Activated gamma-delta T cell (primary cell): ENCODE measurements at regions not wholly inside any gene's neighbourhood (a gene's known extent, or its start where the extent isn't known, plus 50 kb on each side); places are given as distances from the start of the nearest gene placed in this dataset.

ENCODE experiments used
- DNase-seq: peaks from one replicate; lab custom pipeline; 2025; lab: John Stamatoyannopoulos, UW

- no peak for DNase-seq
These were observed 610.2 kb downstream of the ANXA1 start for GRCh38 chr9:73761905-73762304.

GRCh38 chr9:73773896-73774295 is 622.2 kb downstream of the ANXA1 start:
- no peak for DNase-seq

GRCh38 chr9:73775757-73776156 is 624.1 kb downstream of the ANXA1 start:
- no peak for DNase-seq

DNA sequence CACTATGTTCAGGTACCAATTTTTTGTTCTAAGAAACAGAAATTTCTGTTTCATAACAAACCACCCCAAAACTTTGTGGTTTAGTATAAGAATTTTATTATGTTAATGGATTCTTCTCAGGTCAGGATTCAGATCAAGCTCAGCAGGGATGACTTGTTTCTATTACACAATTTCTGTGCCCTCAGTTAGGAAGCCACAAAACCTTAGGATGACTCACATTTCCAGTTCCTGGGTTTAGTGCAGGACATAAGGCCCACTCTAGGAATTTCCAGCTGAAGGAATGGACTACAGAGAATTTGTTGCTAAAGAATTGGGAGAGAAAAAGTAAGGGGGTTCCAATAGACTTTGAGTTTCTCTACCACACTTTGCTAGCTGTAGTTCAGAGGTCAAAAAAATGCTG is 629.3 kb downstream of the ANXA1 start:
- no peak for DNase-seq

- DNase-seq = no peak
These were observed 630.5 kb downstream of the ANXA1 start for GRCh38 chr9:73782166-73782565.

DNA sequence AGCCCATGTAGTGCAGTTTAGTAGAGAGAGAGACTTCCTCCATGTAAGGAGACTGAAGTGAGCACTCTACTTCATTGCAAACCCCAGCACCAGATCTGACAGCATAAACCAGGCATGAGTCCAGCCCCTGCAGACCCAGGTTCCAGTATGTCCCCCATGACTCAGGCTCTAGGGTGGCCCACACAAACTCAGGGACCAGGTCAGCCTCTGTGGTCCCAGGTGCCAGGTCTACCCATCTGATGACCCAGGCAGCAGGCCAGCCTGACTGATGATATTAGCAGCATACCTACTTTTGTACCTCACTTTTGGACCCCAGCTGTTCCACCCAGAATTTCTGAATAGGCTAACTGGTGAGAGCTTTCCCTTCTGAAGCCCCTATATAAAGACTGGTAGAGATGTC is 647.8 kb downstream of the ANXA1 start:
- no peak for DNase-seq

DNA sequence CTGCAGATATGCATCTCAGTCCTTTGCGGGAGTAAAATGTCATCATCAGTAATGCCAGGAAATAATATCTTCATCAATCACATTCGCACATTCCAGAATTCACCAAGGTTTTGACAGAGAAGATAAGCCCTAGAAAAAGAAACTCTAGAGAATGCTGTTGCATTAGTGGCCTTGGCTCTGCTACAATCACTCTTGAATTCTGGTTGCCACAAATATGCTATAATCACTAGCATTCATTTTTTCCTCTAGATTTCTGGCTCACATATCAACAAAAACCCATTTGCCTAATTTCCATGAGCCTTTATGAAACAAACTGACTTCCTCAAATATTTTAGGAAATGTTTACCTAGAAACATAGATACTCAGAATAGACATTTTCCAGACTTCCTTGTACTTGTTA is 653.4 kb downstream of the ANXA1 start:
- DNase-seq = no peak

- DNase-seq = no peak
These were observed 654.3 kb downstream of the ANXA1 start for GRCh38 chr9:73805853-73806458.

GRCh38 chr9:73806876-73807275 is 655.2 kb downstream of the ANXA1 start:
- DNase-seq = no peak

GRCh38 chr9:73807952-73808351 is 656.3 kb downstream of the ANXA1 start:
- no peak for DNase-seq

- no peak for DNase-seq
These were observed 659.0 kb downstream of the ANXA1 start for GRCh38 chr9:73810585-73811215.

DNA sequence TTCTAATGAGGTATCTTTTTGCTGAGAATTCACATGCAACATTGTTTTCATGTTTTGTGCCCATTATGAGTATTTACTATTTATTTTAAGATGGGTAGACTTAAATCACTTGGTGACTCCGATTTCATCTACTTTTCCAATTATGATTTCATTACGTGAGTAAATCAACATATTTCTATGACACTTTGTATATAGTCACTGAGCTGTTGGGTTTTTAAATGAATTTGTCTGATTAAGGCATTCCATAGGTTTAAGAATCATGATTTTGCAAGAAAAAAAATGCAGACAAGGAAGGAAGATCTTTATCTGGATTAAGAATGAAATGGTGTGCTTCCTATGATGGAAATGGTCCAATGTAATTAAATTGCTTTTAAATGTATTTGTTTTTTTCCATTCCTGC is 661.9 kb downstream of the ANXA1 start:
- no peak for DNase-seq

- no peak for DNase-seq
These were observed 665.2 kb downstream of the ANXA1 start for GRCh38 chr9:73816905-73817304.

GRCh38 chr9:73824671-73825070 is 672.5 kb upstream of the RORB start:
- DNase-seq = no peak

DNA sequence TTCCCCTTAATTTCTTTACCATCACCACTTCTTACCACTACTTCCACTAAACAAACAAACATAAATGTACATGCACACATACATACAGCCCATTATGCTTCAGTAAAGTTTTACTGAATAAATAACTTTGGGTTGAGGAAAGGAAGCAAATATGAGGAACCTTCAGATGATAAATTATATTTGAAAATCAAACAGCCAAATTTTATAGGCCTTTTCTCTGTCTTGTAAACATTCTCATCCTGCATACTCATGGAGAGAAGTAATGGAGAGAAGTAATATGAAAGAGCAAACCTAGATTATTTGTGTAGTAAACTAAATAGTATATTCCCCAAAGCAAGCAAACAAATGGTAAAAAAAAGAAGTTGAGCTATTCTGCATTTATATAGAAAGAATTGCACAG is 658.3 kb upstream of the RORB start:
- no peak for DNase-seq

DNA sequence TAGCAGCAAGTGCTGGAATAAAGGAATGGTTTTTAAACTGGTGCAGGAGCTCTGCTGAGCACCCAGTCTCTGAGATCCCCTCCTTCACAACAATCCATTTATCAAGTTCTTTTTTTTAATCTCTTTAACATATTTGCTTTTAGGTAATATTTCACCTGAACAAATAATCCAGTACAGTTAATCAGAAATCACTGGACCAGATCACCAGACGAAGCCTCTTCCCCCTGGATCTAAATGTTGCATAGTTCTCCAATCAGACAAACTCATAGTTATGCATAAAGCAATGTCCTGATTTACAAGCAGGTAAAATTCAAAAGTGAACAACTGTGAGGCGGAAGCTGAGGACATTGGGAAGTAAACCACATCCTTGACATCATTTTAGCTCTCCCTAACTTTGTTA is 657.7 kb upstream of the RORB start:
- no peak for DNase-seq

DNA sequence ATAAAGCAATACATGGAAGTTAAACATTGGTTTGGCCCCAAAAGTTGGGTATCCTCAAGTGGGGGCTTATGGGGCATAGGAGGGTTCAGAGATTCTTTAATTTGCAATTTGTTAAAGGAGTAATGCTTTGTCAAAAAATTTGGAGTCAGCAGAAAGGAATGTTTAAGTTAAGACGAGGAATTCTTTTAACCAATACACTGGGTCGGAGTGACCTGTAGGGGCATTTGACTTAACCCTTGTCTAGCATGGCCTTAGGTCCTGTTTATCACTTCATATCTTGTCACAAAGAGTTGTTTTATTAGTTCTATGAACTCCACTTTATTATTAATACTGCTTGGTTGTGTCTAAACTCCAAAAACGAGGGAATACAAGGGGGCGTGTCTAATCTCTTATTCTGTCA is 656.1 kb upstream of the RORB start:
- no peak for DNase-seq

DNA sequence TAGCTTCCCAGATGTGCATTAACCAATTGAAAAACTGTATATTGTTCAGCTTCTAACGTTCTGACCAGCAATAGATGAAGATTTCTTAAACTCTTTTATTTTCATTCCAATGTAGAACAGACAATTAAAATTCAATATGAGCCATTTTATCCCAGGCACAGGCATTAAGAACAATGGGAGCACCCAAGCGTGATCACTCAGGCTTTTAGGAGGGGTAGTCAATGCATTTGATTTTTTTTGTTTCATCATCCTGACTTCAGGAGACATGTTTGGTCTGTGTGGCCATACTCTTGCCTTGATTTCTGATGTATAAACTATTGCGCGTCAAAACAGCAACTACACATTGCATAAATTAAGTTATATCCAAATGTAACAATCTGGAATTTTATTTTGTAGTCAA is 653.0 kb upstream of the RORB start:
- DNase-seq = no peak

DNA sequence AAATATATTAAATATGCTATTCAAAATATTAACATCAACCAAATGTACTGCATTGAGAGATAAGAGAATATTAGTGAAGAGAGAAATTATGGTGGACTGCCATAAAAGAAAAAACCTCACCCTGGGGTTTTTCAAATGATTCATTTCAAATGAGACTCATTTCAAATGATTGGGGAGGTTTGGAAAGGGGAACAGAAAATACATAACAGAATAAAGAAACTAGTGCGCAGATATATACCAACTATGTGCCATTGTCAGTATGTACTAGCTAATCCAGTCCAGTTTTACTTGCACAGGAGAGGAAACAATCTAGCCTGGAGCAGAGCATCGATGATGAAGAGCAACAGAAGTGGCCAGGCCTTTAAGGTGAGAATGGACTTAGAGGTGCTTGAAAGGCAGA is 651.6 kb upstream of the RORB start:
- no peak for DNase-seq

GRCh38 chr9:73845954-73846690 is 651.0 kb upstream of the RORB start:
- DNase-seq = no peak

GRCh38 chr9:73847536-73847935 is 649.6 kb upstream of the RORB start:
- DNase-seq = no peak

GRCh38 chr9:73853549-73853948 is 643.6 kb upstream of the RORB start:
- DNase-seq = no peak

- no peak for DNase-seq
These were observed 641.9 kb upstream of the RORB start for GRCh38 chr9:73855206-73855605.

DNA sequence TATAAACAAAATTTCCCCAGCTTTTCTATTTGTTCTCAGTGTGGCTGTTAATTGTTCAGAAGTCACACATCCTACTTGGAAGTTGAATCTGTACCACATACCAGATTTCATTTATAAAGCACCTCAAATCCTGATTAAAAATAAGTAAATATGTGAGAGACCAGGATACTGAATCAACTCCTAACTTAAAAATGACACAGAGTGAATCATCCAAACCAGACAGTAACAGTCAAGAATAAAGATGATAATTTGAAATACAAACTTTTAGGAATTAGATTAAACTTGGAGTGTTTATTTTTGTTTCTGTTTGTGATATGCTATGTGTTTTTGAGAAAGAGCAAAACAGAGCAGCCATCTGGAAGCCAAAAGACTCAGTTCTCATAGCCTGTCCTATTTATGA is 633.2 kb upstream of the RORB start:
- no peak for DNase-seq
